NCI-H187 treated with DMSO at 0.1 percent for 48 hours (cell line): ENCODE measurements at regions not wholly inside any gene's neighbourhood (a gene's known extent, or its start where the extent isn't known, plus 50 kb on each side); places are given as distances from the start of the nearest gene placed in this dataset.
"Not testable (repeated sequence)": the region's sequence is repeated elsewhere in the genome, so short reads cannot be mapped to it uniquely, and the experiment has no call there.

Experiments used
- DNase-seq: peaks from one replicate; lab custom pipeline; 2025; lab: John Stamatoyannopoulos, UW

GRCh38 chr5:126055348-126055729, 367.9 kb upstream of the GRAMD2B start:
- DNase-seq: no peak

GRCh38 chr5:126056352-126056751, 366.9 kb upstream of the GRAMD2B start:
- no peak for DNase-seq

- DNase-seq: no peak
Measured at GRCh38 chr5:126056851-126057622, 366.2 kb upstream of the GRAMD2B start.

GRCh38 chr5:126058392-126058791, 364.8 kb upstream of the GRAMD2B start:
- not testable (repeated sequence) for DNase-seq

GRCh38 chr5:126062398-126063221, 360.6 kb upstream of the GRAMD2B start:
- no peak for DNase-seq

- no peak for DNase-seq
Measured at GRCh38 chr5:126065061-126065460, 358.1 kb upstream of the GRAMD2B start.

GRCh38 chr5:126066836-126067235, 356.4 kb upstream of the GRAMD2B start:
- no peak for DNase-seq

GRCh38 chr5:126067404-126067803, 355.8 kb upstream of the GRAMD2B start:
- no peak for DNase-seq

GRCh38 chr5:126069329-126069728, 353.9 kb upstream of the GRAMD2B start:
- DNase-seq: no peak

- no peak for DNase-seq
Measured at GRCh38 chr5:126070481-126070880, 352.7 kb upstream of the GRAMD2B start.

GRCh38 chr5:126074538-126074937, 348.7 kb upstream of the GRAMD2B start:
- DNase-seq: no peak

GRCh38 chr5:126079266-126079665, 343.9 kb upstream of the GRAMD2B start:
- DNase-seq: no peak

GRCh38 chr5:126081209-126081608, 342.0 kb upstream of the GRAMD2B start:
- no peak for DNase-seq

GRCh38 chr5:126093041-126093440, 330.2 kb upstream of the GRAMD2B start:
- no peak for DNase-seq

GRCh38 chr5:126093718-126094117, 329.5 kb upstream of the GRAMD2B start:
- DNase-seq: no peak

GRCh38 chr5:126094991-126095390, 328.2 kb upstream of the GRAMD2B start:
- no peak for DNase-seq

GRCh38 chr5:126096442-126097006, 326.7 kb upstream of the GRAMD2B start:
- DNase-seq: no peak

- no peak for DNase-seq
Measured at GRCh38 chr5:126097876-126098275, 325.3 kb upstream of the GRAMD2B start.

GRCh38 chr5:126098330-126099017, 324.7 kb upstream of the GRAMD2B start:
- DNase-seq: no peak

- DNase-seq: no peak
Measured at GRCh38 chr5:126099077-126099476, 324.1 kb upstream of the GRAMD2B start.

- DNase-seq: no peak
Measured at GRCh38 chr5:126100767-126101166, 322.4 kb upstream of the GRAMD2B start.

GRCh38 chr5:126101901-126102300, 321.3 kb upstream of the GRAMD2B start:
- DNase-seq: no peak
